ENCODE measurements at regions not wholly inside any gene's neighbourhood (a gene's known extent, or its start where the extent isn't known, plus 50 kb on each side); places are given as distances from the start of the nearest gene placed in this dataset.

- Histone ChIP-seq H3F3A (ENCODE audit: low read depth) (no peaks in the 10 kb centered on the region), H3K79me2 (ENCODE audit: insufficient read depth, low read length) (no peaks in the 10 kb centered on the region), H3K4me1 (ENCODE audit: insufficient read depth, low read length, poor library complexity, severe bottlenecking) (no peaks in the 10 kb centered on the region), H3K9me2 (replicated peaks; ENCODE audit: low read depth, low read length) (no peaks in the 10 kb centered on the region), H3K9me3 (ENCODE audit: insufficient read depth, low read depth, low read length) (peaks cover 4% of the 10 kb centered on the region; the same call in 1 of the 2 replicates), H3K4me2 (ENCODE audit: low read depth, low read length, poor library complexity, severe bottlenecking) (no peak overlapping the region), H2AFZ (ENCODE audit: low read length) (no peak overlapping the region), H3K4me3 (ENCODE audit: low read length, poor library complexity, severe bottlenecking) (no peak overlapping the region), H3K36me3 (ENCODE audit: insufficient read depth, low read length) (no peaks in the 10 kb centered on the region), H4K20me1 (ENCODE audit: insufficient read depth, low read length, poor library complexity, severe bottlenecking) (no peaks in the 10 kb centered on the region), H3K27me3 (ENCODE audit: insufficient read depth, low read length, poor library complexity, severe bottlenecking) (no peaks in the 10 kb centered on the region), H3K9ac (ENCODE audit: low read depth, low read length, poor library complexity, severe bottlenecking) (no peak overlapping the region)
- TF ChIP-seq CTCF (conservative IDR thresholded peaks at IDR 0.05; ENCODE audit: low read length) (no peak), EZH2phosphoT487 (IDR thresholded peaks at IDR 0.05; ENCODE audit: borderline replicate concordance) (no peak)
These were observed 418.2 kb downstream of the IRX2 start for GRCh38 chr5:2333291-2333690.

DNA sequence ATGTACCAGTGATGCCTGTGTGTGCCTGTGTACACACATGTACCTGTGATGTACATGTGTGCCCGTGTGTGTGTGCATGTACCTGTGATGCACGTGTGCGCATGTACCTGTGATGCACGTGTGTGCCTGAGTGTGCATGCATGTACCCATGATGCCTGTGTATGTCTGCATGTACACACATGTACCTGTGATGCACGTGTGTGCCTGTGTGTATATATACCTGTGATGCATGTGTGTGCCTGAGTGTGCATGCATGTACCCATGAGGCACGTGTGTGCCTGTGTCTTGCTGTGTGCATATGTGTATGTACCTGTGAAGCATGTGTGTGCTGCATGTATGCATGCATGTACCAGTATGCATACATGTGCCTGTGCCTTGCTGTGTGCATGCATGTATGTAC lies 419.0 kb downstream of the IRX2 start:
- Histone ChIP-seq H3K27me3 (ENCODE audit: insufficient read depth, low read length, poor library complexity, severe bottlenecking) (no peaks in the 10 kb centered on the region), H3K36me3 (ENCODE audit: insufficient read depth, low read length) (no peaks in the 10 kb centered on the region), H3K4me1 (ENCODE audit: insufficient read depth, low read length, poor library complexity, severe bottlenecking) (no peaks in the 10 kb centered on the region), H3K4me3 (ENCODE audit: low read length, poor library complexity, severe bottlenecking) (no peak overlapping the region), H3K9ac (ENCODE audit: low read depth, low read length, poor library complexity, severe bottlenecking) (no peak overlapping the region), H2AFZ (ENCODE audit: low read length) (no peak overlapping the region), H4K20me1 (ENCODE audit: insufficient read depth, low read length, poor library complexity, severe bottlenecking) (no peaks in the 10 kb centered on the region), H3K9me2 (replicated peaks; ENCODE audit: low read depth, low read length) (no peaks in the 10 kb centered on the region), H3K4me2 (ENCODE audit: low read depth, low read length, poor library complexity, severe bottlenecking) (no peak overlapping the region), H3F3A (ENCODE audit: low read depth) (no peaks in the 10 kb centered on the region), H3K9me3 (ENCODE audit: insufficient read depth, low read depth, low read length) (peaks cover 4% of the 10 kb centered on the region; the same call in 1 of the 2 replicates), H3K79me2 (ENCODE audit: insufficient read depth, low read length) (no peaks in the 10 kb centered on the region)
- TF ChIP-seq EZH2phosphoT487 (IDR thresholded peaks at IDR 0.05; ENCODE audit: borderline replicate concordance) = no peak
- TF ChIP-seq CTCF (conservative IDR thresholded peaks at IDR 0.05; ENCODE audit: low read length) = no peak

- H3K36me3 ChIP-seq (ENCODE audit: insufficient read depth, low read length) = no peaks in the 10 kb centered on the region
- H3K9me3 ChIP-seq (ENCODE audit: insufficient read depth, low read depth, low read length) = peaks cover 4% of the 10 kb centered on the region; the same call in 1 of the 2 replicates
- H3F3A ChIP-seq (ENCODE audit: low read depth) = no peaks in the 10 kb centered on the region
- no peaks in the 10 kb centered on the region for H3K79me2 ChIP-seq (ENCODE audit: insufficient read depth, low read length)
- H4K20me1 ChIP-seq (ENCODE audit: insufficient read depth, low read length, poor library complexity, severe bottlenecking) = no peaks in the 10 kb centered on the region
- no peak overlapping the region for H2AFZ ChIP-seq (ENCODE audit: low read length)
- H3K9ac ChIP-seq (ENCODE audit: low read depth, low read length, poor library complexity, severe bottlenecking) = no peak overlapping the region
- no peaks in the 10 kb centered on the region for H3K9me2 ChIP-seq (replicated peaks; ENCODE audit: low read depth, low read length)
- no peak overlapping the region for H3K4me2 ChIP-seq (ENCODE audit: low read depth, low read length, poor library complexity, severe bottlenecking)
- no peak overlapping the region for H3K4me3 ChIP-seq (ENCODE audit: low read length, poor library complexity, severe bottlenecking)
- no peaks in the 10 kb centered on the region for H3K27me3 ChIP-seq (ENCODE audit: insufficient read depth, low read length, poor library complexity, severe bottlenecking)
- TF ChIP-seq CTCF (conservative IDR thresholded peaks at IDR 0.05; ENCODE audit: low read length) (no peak), EZH2phosphoT487 (IDR thresholded peaks at IDR 0.05; ENCODE audit: borderline replicate concordance) (no peak)
- no peaks in the 10 kb centered on the region for H3K4me1 ChIP-seq (ENCODE audit: insufficient read depth, low read length, poor library complexity, severe bottlenecking)
These were observed 420.9 kb downstream of the IRX2 start for GRCh38 chr5:2330325-2331130.

Measured in Loucy (cell line).